Tibial nerve (tissue), 3 donors: ENCODE measurements at regions not wholly inside any gene's neighbourhood (a gene's known extent, or its start where the extent isn't known, plus 50 kb on each side); places are given as distances from the start of the nearest gene placed in this dataset.

Experiments
- POLR2A ChIP-seq, 2 donors: fragments of 450-650 bp; IDR thresholded peaks; one replicate each; pipeline ENCODE4 v1.6.1; 2017; ENCODE audit warnings: antibody characterized with exemption in 2 of 2, mild to moderate bottlenecking in 2 of 2, moderate library complexity in 2 of 2
- TF ChIP-seq, protein P1 (sequence below), 5 experiments: fragments of 200-600 bp in 3 of 5; fragments of 450-650 bp in 2 of 5; sonication (generic) in 3 of 5; IDR thresholded peaks; one replicate each; pipeline ENCODE4 v1.5.1; 2016 to 2019; ENCODE audit warnings: antibody characterized with exemption in 5 of 5, mild to moderate bottlenecking in 3 of 5, moderate library complexity in 2 of 5

DNA sequence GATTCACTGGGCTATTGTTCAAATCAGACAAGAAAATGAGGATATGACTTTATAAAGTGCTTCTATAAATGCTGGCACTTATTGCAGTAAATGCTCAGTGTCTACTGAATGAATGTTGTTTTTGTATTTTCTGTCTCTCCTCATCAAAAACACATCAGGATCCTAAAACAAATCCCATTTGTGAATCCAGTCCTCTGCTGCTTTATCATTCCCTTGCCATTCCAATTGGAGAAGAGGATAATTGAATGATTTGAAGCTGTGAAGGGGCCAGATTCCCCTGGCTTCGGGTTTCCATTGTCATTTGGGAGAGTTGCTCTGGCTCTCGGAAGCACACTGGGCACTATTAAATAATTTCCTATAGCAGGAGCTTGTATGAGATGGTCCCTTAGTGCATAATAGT is 666.8 kb downstream of the ACTL7B start:
- no peak for TF ChIP-seq POLR2A (IDR thresholded peaks at IDR 0.05)
- TF ChIP-seq, protein P1, sequence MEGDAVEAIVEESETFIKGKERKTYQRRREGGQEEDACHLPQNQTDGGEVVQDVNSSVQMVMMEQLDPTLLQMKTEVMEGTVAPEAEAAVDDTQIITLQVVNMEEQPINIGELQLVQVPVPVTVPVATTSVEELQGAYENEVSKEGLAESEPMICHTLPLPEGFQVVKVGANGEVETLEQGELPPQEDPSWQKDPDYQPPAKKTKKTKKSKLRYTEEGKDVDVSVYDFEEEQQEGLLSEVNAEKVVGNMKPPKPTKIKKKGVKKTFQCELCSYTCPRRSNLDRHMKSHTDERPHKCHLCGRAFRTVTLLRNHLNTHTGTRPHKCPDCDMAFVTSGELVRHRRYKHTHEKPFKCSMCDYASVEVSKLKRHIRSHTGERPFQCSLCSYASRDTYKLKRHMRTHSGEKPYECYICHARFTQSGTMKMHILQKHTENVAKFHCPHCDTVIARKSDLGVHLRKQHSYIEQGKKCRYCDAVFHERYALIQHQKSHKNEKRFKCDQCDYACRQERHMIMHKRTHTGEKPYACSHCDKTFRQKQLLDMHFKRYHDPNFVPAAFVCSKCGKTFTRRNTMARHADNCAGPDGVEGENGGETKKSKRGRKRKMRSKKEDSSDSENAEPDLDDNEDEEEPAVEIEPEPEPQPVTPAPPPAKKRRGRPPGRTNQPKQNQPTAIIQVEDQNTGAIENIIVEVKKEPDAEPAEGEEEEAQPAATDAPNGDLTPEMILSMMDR (IDR thresholded peaks at IDR 0.05) = no peak
